AG04449 (cell line): ENCODE measurements at regions not wholly inside any gene's neighbourhood (a gene's known extent, or its start where the extent isn't known, plus 50 kb on each side); places are given as distances from the start of the nearest gene placed in this dataset.

Experiments used
- CTCF ChIA-PET: fragments of 350-600 bp; formaldehyde crosslinking; extraction: SDS; loops from one replicate; lab custom pipeline; 2021; ENCODE audit warnings: antibody characterized with exemption; lab: Yijun Ruan, JAX
- POLR2A ChIA-PET: fragments of 400-600, 350-600 bp; formaldehyde crosslinking; extraction: SDS; loops from one replicate; lab custom pipeline; 2020; ENCODE audit warnings: antibody characterized with exemption, inconsistent platforms; lab: Yijun Ruan, JAX
- DNase-seq: peaks from one replicate; pipeline ENCODE4 v3.0.0-alpha.2; 2010; ENCODE audit warnings: low read depth, low spot score
- H3K4me3 ChIP-seq: 2 replicates; pipeline ENCODE4 v1.5.1; 2011; ENCODE audit warnings: low read depth, mild to moderate bottlenecking, control low read depth, low read length
- TF ChIP-seq, protein P1 (sequence below): IDR thresholded peaks from one replicate; pipeline ENCODE4 v1.5.1; 2011; ENCODE audit warnings: mild to moderate bottlenecking, moderate library complexity, low read length, control low read depth, inconsistent platforms; ENCODE audit not compliant: insufficient read depth; ENCODE audit errors: missing control alignments

DNA sequence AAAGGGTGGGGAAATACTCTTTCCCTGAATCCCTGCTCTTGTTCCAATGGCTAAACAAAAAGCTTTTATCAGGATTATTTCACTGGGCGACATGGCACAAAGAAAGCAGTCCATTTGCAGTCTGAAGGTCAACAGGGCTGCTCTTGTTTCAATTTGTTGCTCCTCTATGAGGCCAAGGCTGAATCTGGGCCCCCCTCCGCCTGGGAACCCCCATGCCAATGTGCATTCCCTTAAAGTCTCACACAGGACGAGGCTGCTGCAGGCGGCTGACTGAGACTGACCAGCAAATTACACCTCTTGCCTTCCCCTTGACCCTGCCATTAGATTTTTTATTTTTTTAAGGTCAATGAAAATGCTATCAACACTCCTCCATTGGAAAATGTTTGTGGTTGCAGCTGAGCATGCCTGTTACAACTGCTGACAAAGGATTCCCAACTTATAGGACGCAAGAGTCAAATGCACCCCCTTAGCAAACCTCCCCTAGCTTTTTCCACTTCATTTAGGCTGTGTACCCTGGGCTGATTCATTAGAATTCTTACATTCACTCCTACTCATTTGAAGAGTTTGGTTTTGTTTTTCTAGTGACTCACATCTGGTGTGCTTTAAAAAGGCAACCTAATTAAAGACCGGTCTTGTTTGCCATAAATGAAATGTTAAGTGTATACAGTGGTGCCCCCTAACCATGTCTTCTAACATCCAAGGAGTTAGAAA is 60.8 kb upstream of the ARHGEF3 start:
- POLR2A ChIA-PET = no interaction called here
- DNase-seq = peak; percentile 24
- TF ChIP-seq, protein P1, sequence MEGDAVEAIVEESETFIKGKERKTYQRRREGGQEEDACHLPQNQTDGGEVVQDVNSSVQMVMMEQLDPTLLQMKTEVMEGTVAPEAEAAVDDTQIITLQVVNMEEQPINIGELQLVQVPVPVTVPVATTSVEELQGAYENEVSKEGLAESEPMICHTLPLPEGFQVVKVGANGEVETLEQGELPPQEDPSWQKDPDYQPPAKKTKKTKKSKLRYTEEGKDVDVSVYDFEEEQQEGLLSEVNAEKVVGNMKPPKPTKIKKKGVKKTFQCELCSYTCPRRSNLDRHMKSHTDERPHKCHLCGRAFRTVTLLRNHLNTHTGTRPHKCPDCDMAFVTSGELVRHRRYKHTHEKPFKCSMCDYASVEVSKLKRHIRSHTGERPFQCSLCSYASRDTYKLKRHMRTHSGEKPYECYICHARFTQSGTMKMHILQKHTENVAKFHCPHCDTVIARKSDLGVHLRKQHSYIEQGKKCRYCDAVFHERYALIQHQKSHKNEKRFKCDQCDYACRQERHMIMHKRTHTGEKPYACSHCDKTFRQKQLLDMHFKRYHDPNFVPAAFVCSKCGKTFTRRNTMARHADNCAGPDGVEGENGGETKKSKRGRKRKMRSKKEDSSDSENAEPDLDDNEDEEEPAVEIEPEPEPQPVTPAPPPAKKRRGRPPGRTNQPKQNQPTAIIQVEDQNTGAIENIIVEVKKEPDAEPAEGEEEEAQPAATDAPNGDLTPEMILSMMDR = no peak
- no peak overlapping the region for H3K4me3 ChIP-seq
- CTCF ChIA-PET = interaction anchor here (0.7 kb wide), 1 partner anchor 63 kb away, joined by 3 read pairs; no protein-coding TSS in a partner anchor

- TF ChIP-seq, protein P1 = no peak
- ChIA-PET CTCF (no interaction called here), POLR2A (no interaction called here)
- no peak overlapping the region for H3K4me3 ChIP-seq
- no peak for DNase-seq
Measured at GRCh38 chr3:56861511-56861910, 59.8 kb upstream of the ARHGEF3 start.

GRCh38 chr3:56860939-56861338 is 59.2 kb upstream of the ARHGEF3 start:
- no peak for DNase-seq
- H3K4me3 ChIP-seq = no peak overlapping the region
- TF ChIP-seq, protein P1 = no peak
- ChIA-PET CTCF (interaction anchor here (1.4 kb wide), 1 partner anchor 62 kb away, joined by 3 read pairs; no protein-coding TSS in a partner anchor), POLR2A (no interaction called here)

GRCh38 chr3:56860351-56860750 is 58.6 kb upstream of the ARHGEF3 start:
- ChIA-PET CTCF (interaction anchor here (0.9 to 1.4 kb wide), 2 partner anchors 11 to 61 kb away, joined by 3 to 4 read pairs; no protein-coding TSS in a partner anchor), POLR2A (no interaction called here)
- TF ChIP-seq, protein P1 = no peak
- no peak overlapping the region for H3K4me3 ChIP-seq
- no peak for DNase-seq

- H3K4me3 ChIP-seq = no peak overlapping the region
- TF ChIP-seq, protein P1 = no peak
- no peak for DNase-seq
- ChIA-PET POLR2A (no interaction called here), CTCF (no interaction called here)
Measured at GRCh38 chr3:56858331-56858730, 56.6 kb upstream of the ARHGEF3 start.

- POLR2A ChIA-PET = no interaction called here
- TF ChIP-seq, protein P1 = no peak
- DNase-seq = no peak
- H3K4me3 ChIP-seq = no peak overlapping the region
- CTCF ChIA-PET = no interaction called here
Measured at GRCh38 chr3:56857178-56857577, 55.4 kb upstream of the ARHGEF3 start.
